ENCODE measurements at regions not wholly inside any gene's neighbourhood (a gene's known extent, or its start where the extent isn't known, plus 50 kb on each side); places are given as distances from the start of the nearest gene placed in this dataset.
"Not testable (repeated sequence)": the region's sequence is repeated elsewhere in the genome, so short reads cannot be mapped to it uniquely, and the experiment has no call there.

DNA sequence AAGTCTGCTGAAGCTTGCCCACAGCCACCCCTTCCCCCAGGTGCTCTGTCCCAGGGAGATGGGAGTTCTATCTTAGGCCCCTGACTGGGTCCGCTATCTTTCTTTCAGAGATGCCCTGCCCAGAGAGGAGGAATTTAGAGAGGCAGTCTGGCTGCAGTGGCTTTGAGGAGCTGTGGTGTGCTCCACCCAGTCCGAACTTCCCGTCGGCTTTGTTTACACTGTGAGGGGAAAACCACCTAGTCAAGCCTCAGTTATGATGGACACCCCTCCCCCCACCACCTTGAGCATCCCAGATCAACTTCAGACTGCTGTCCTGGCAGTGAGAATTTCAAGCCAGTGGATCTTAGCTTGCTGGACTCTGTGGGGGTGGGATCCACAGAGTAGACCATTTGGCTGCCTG is 118.3 kb upstream of the ZEB2 start:
- DNase-seq (ENCODE audit: low read depth in 2 of 2) = not testable (repeated sequence)

DNA sequence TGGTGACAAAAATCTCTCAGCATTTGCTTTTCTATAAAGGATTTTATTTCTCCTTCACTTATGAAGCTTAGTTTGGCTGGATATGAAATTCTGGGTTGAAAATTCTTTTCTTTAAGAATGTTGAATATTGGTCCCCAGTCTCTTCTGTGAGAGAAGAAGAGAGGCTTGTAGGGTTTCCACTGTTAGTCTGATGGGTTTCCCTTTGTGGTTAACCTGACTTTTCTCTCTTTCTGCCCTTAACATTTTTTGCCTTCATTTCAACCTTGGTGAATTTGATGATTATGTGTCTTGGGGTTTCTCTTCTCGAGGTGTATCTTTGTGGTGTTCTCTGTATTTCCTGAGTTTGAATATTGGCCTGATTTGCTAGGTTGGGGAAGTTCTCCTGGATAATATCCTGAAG is 116.9 kb upstream of the ZEB2 start:
- not testable (repeated sequence) for DNase-seq (ENCODE audit: low read depth in 2 of 2)

- DNase-seq (ENCODE audit: low read depth in 2 of 2) = no peak
Measured at GRCh38 chr2:144632809-144633208, 112.9 kb upstream of the ZEB2 start.

DNA sequence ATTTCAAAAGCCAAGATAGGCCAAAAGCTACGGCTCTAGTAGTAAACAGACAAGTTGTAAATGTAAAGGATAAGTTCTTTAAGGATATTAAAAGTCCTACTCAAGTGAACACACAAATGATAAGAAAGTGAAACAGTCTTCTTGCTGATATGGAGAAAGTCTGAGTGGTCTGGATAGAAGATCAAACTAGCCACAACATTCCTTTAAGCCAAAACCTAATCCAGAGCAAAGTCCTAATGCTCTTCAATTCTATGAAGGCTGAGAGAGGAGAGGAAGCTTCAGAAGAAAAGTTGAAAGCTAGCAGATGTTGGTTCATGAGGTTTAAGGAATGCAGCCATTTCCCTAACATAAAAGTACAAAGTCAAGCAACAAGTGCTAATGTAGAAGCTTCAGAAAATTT is 111.7 kb upstream of the ZEB2 start:
- no peak for DNase-seq (ENCODE audit: low read depth in 2 of 2)

GRCh38 chr2:144630459-144631215 is 110.7 kb upstream of the ZEB2 start:
- no peak for DNase-seq (ENCODE audit: low read depth in 2 of 2)

GRCh38 chr2:144629935-144630334 is 110.0 kb upstream of the ZEB2 start:
- DNase-seq (ENCODE audit: low read depth in 2 of 2) = no peak

DNA sequence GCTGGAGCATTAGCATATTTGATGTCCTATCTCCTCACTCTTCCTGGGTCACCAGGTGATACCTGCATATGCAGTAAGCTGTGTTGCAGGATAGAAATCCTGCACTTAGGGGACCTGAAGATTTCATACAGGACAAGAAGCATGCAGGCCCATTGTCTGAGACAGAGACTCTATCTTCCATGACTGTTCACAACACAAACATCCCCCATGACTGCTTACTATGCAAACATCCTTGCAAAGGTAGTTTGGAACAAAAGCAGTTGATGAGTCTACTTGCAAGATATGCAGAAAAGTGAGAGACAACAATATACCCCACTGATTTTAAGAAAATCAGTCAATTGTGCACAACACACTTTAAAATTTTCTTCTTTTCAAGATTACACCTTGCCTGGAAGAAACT is 108.6 kb upstream of the ZEB2 start:
- no peak for DNase-seq (ENCODE audit: low read depth in 2 of 2)

DNA sequence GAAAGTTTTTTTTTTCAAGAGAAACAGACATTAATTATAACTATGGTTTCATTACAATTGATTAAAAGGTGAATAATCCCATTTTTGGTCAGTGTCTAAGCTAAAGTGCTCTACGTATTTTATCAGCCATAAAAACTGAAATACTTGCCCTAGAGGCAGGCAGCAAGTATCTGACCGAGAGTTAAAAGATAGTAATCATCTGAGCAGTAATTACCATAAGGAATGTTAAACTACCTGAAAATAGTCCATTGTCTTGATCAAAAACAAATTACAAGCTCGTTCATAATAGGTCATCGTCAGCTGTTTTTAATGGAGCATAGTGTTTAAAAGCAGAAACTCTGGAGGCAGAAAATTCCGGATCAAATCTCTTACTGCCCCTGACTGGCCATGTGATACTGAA is 105.7 kb upstream of the ZEB2 start:
- DNase-seq (ENCODE audit: low read depth in 2 of 2) = no peak

GRCh38 chr2:144625226-144625625 is 105.3 kb upstream of the ZEB2 start:
- no peak for DNase-seq (ENCODE audit: low read depth in 2 of 2)

DNA sequence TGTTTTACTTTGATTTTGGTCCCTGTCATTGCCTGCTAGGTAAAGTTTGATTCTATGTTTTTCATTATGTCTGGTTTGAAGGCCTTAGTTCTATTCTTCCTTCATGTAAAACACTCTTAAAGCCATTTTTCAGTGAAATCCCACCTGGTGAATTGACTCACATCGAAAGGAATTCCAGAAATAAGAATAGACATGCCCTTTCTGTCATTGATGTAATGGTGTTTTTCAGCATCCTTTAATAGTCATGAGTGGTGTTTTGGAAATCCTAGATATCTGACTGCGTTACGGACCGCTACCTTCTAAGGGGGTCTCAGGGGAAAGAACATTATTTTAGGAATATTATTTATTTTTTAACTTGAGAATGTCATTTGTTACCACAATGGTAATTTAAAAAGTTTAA is 104.5 kb upstream of the ZEB2 start:
- DNase-seq (ENCODE audit: low read depth in 2 of 2) = no peak

- DNase-seq (ENCODE audit: low read depth in 2 of 2) = not testable (repeated sequence)
Measured at GRCh38 chr2:144622373-144622772, 102.5 kb upstream of the ZEB2 start.

DNA sequence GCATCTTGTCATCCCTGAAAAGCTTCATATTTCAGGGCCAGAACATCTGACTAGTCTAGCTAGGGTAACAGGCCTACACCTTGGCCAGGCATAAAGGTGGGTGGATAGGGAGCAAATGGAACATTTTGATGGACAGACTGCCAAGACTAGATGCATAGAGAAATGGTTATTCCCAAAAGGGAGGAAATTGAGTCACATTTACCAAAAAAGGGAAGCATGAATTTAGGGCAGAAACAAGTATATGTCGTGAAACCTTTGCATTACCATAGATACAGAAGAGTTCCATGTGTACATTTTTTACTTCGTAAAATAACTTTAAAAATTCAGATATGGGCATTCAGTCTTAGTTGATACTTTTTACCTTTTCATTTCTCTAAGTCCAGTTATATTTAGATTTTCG is 101.3 kb upstream of the ZEB2 start:
- DNase-seq (ENCODE audit: low read depth in 2 of 2) = no peak

DNA sequence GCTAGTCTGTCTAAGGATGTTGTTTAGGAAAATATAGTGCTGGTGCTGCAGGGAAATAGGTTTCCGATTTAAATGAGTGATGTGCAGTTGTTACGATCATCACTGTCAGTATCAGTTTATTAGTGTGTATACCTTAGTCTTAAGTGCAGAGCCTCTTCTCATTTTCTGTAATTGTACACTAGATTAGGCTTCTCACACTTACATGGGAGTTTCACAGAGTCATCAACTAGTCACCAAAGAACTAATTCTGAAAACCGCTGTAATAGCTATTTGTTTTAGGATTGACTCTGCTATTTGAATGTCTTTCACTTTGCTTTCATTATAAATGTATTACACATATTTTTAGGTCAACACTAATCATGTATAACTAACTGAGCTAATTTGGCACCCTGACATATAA is 99.8 kb upstream of the ZEB2 start:
- no peak for DNase-seq (ENCODE audit: low read depth in 2 of 2)

GRCh38 chr2:144617171-144617570 is 97.3 kb upstream of the ZEB2 start:
- DNase-seq (ENCODE audit: low read depth in 2 of 2) = not testable (repeated sequence)

DNA sequence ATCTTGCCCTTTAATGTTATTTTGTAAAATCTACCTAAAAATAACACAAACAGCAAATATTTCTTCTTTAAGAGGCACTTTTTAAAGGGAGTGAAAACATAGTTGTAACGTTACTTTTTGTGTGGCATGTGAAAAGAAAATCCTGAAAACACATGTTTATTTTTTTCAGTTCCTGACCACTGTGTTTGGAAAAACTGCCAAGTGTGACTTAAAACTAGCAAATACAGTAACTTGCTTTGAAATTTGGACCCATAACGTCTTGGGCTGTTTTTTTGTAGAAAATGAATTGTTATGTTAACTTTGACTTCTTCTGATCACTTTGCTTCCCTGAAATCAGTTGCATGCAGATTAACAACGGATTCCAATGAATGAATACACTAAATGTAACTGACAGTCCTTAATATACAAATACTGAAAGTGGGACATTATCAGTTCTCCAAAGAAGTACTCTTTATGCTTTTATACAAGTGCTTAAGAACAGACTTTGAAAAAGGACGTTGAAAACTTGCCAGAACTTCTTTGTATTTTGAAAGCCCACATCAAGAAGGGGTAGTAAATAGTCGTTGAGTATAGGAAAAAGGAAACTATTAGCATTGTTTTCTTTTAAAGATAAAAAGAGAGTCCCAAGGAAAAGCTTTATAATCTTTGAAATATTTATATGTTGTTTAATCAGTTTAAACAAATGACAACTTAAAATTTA is 96.1 kb upstream of the ZEB2 start:
- no peak for DNase-seq (ENCODE audit: low read depth in 2 of 2)

- DNase-seq (ENCODE audit: low read depth in 2 of 2) = no peak
Measured at GRCh38 chr2:144607891-144608521, 88.1 kb upstream of the ZEB2 start.

GRCh38 chr2:144607099-144607498 is 87.2 kb upstream of the ZEB2 start:
- no peak for DNase-seq (ENCODE audit: low read depth in 2 of 2)

GRCh38 chr2:144606466-144607095 is 86.7 kb upstream of the ZEB2 start:
- no peak for DNase-seq (ENCODE audit: low read depth in 2 of 2)

DNA sequence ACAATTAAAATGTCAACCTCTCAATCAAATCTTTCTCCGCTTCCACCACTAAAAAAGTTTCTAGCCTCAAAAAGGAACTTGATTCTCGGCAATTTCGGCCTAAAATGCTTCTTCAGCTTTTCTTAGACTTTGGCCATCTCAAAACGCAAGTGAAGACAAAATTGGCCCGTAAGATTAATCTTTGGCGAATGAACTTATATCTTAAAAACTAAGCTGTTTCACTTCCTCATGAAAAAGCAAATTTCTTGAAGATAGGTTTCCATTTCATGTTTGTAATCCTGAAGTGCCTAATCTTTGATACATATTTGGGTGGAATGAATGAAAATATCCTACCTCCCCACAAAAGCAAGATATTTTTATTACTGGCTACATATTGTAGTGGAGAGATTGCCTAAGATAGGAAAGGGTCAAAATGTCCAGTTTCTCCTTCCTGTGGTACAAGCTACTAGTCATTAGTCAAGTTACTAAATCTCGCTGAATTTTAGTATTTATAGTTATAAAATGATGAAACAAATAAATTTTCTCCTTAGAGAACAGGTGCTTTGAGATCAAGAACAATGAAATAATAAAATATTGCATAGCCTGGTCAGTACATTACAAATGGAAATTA is 85.4 kb upstream of the ZEB2 start:
- DNase-seq (ENCODE audit: low read depth in 2 of 2) = no peak

- DNase-seq (ENCODE audit: low read depth in 2 of 2) = no peak
Measured at GRCh38 chr2:144603334-144603733, 83.4 kb upstream of the ZEB2 start.

DNA sequence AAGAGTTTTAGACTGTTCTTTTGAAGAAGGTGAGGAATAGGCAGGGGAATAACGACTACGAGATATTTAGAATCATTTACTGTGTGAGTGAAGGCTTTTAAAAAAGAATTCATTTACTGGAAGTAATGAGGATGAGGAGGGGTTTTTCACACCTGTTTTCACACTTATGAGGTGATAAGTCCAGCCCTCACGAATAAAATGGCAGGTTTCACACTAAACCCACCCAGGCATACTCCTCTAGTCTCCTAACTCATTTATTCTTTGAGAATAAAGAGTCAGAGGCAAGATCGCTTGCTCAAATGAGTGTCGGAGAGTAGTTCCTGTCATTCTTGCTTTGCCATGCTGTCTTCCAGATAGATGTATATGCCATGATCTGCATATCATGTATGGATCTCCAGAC is 79.0 kb upstream of the ZEB2 start:
- DNase-seq (ENCODE audit: low read depth in 2 of 2) = no peak

Measured in stimulated activated CD4-positive, alpha-beta T cell treated with anti-CD3 and anti-CD28 coated beads, Interleukin-1b, Interleukin-23, amount 100 ng/mL, for 4 hours (primary cell).